Adipocyte (in vitro differentiated cells): ENCODE measurements at regions not wholly inside any gene's neighbourhood (a gene's known extent, or its start where the extent isn't known, plus 50 kb on each side); places are given as distances from the start of the nearest gene placed in this dataset.

ENCODE experiments used
- DNase-seq: peaks from one replicate; pipeline ENCODE4 v3.0.0-alpha.2; 2015; ENCODE audit warnings: low read depth
- H3K27me3 ChIP-seq: replicated peaks from 2 replicates; pipeline ENCODE4 v1.7.0; 2013; ENCODE audit warnings: mild to moderate bottlenecking, low read length, moderate library complexity; ENCODE audit not compliant: control insufficient read depth, insufficient read depth
- H3K36me3 ChIP-seq: 2 replicates; pipeline ENCODE4 v1.7.0; 2013; ENCODE audit warnings: low read length, mild to moderate bottlenecking, moderate library complexity; ENCODE audit not compliant: control insufficient read depth, insufficient read depth, severe bottlenecking
- H3K4me1 ChIP-seq: 2 replicates; pipeline ENCODE4 v1.7.0; 2013; ENCODE audit warnings: mild to moderate bottlenecking, low read length, moderate library complexity; ENCODE audit not compliant: control insufficient read depth, insufficient read depth
- H3K4me3 ChIP-seq: 2 replicates; pipeline ENCODE4 v1.7.0; 2013; ENCODE audit warnings: mild to moderate bottlenecking, low read length, moderate library complexity
- H3K9ac ChIP-seq: 2 replicates; pipeline ENCODE4 v1.7.0; 2013; ENCODE audit warnings: mild to moderate bottlenecking, low read length, moderate library complexity
- H3K9me3 ChIP-seq: 2 replicates; pipeline ENCODE4 v1.7.0; 2013; ENCODE audit warnings: mild to moderate bottlenecking, low read length, moderate library complexity; ENCODE audit not compliant: control insufficient read depth

GRCh38 chr10:3857318-3857717 lies 72.3 kb upstream of the KLF6 start:
- H3K4me1 ChIP-seq: peaks cover 28% of the 10 kb centered on the region

GRCh38 chr10:3856593-3856992 lies 71.6 kb upstream of the KLF6 start:
- peaks cover 33% of the 10 kb centered on the region for H3K4me1 ChIP-seq
- no peaks in the 10 kb centered on the region for H3K36me3 ChIP-seq
- no peak overlapping the region for H3K9ac ChIP-seq
- H3K4me3 ChIP-seq: no peak overlapping the region
- no peak for DNase-seq
- H3K9me3 ChIP-seq: no peaks in the 10 kb centered on the region
- no peaks in the 10 kb centered on the region for H3K27me3 ChIP-seq

More at GRCh38 chr10:3857318-3857717, 72.3 kb upstream of the KLF6 start:
- Histone ChIP-seq H3K27me3 (no peaks in the 10 kb centered on the region), H3K9ac (no peak overlapping the region), H3K36me3 (no peaks in the 10 kb centered on the region), H3K9me3 (no peaks in the 10 kb centered on the region), H3K4me3 (no peak overlapping the region)
- DNase-seq: no peak

GRCh38 chr10:3853547-3854303 lies 68.7 kb upstream of the KLF6 start:
- DNase-seq: no peak
- Histone ChIP-seq H3K9ac (peak overlapping the region; percentile 11), H3K27me3 (no peaks in the 10 kb centered on the region), H3K4me1 (peaks cover 35% of the 10 kb centered on the region), H3K36me3 (no peaks in the 10 kb centered on the region), H3K9me3 (no peaks in the 10 kb centered on the region), H3K4me3 (no peak overlapping the region)

GRCh38 chr10:3853016-3853415 lies 68.0 kb upstream of the KLF6 start:
- Histone ChIP-seq H3K36me3 (no peaks in the 10 kb centered on the region), H3K9ac (no peak overlapping the region), H3K4me1 (peaks cover 42% of the 10 kb centered on the region), H3K27me3 (no peaks in the 10 kb centered on the region), H3K4me3 (no peak overlapping the region), H3K9me3 (no peaks in the 10 kb centered on the region)
- no peak for DNase-seq

GRCh38 chr10:3852147-3852904 lies 67.3 kb upstream of the KLF6 start:
- Histone ChIP-seq H3K9me3 (no peaks in the 10 kb centered on the region), H3K36me3 (no peaks in the 10 kb centered on the region), H3K27me3 (no peaks in the 10 kb centered on the region), H3K4me1 (peaks cover 47% of the 10 kb centered on the region), H3K4me3 (peak overlapping the region; percentile 36), H3K9ac (peak overlapping the region; percentile 58)
- DNase-seq: peak; percentile 98

GRCh38 chr10:3850999-3851937 lies 66.3 kb upstream of the KLF6 start:
- Histone ChIP-seq H3K4me3 (peak overlapping the region; percentile 36), H3K9me3 (no peaks in the 10 kb centered on the region), H3K4me1 (peaks cover 47% of the 10 kb centered on the region), H3K9ac (peak overlapping the region; percentile 58), H3K27me3 (no peaks in the 10 kb centered on the region), H3K36me3 (no peaks in the 10 kb centered on the region)
- DNase-seq: peak; percentile 75

- Histone ChIP-seq H3K9me3 (no peaks in the 10 kb centered on the region), H3K9ac (no peak overlapping the region), H3K27me3 (no peaks in the 10 kb centered on the region), H3K4me1 (peaks cover 47% of the 10 kb centered on the region), H3K4me3 (no peak overlapping the region), H3K36me3 (no peaks in the 10 kb centered on the region)
- peak; percentile 62 for DNase-seq
These were observed 64.0 kb upstream of the KLF6 start for GRCh38 chr10:3848775-3849635.

- no peaks in the 10 kb centered on the region for H3K27me3 ChIP-seq
- H3K4me1 ChIP-seq: peaks cover 40% of the 10 kb centered on the region
- H3K9ac ChIP-seq: peak overlapping the region; percentile 53
- H3K36me3 ChIP-seq: no peaks in the 10 kb centered on the region
- peak; percentile 52 for DNase-seq
- H3K9me3 ChIP-seq: no peaks in the 10 kb centered on the region
- peak overlapping the region; percentile 21 for H3K4me3 ChIP-seq
These were observed 63.2 kb upstream of the KLF6 start for GRCh38 chr10:3848005-3848774.

GRCh38 chr10:3846736-3847135 lies 61.7 kb upstream of the KLF6 start:
- Histone ChIP-seq H3K9me3 (no peaks in the 10 kb centered on the region), H3K36me3 (no peaks in the 10 kb centered on the region), H3K4me3 (no peak overlapping the region), H3K4me1 (peaks cover 28% of the 10 kb centered on the region), H3K27me3 (no peaks in the 10 kb centered on the region), H3K9ac (no peak overlapping the region)
- no peak for DNase-seq

GRCh38 chr10:3844491-3845025 lies 59.5 kb upstream of the KLF6 start:
- Histone ChIP-seq H3K4me3 (no peak overlapping the region), H3K9me3 (no peaks in the 10 kb centered on the region), H3K36me3 (no peaks in the 10 kb centered on the region), H3K9ac (no peak overlapping the region), H3K27me3 (no peaks in the 10 kb centered on the region), H3K4me1 (peaks cover 26% of the 10 kb centered on the region)
- no peak for DNase-seq
